Iris pigment epithelial cell (primary cell): ENCODE measurements at regions not wholly inside any gene's neighbourhood (a gene's known extent, or its start where the extent isn't known, plus 50 kb on each side); places are given as distances from the start of the nearest gene placed in this dataset.
"Not testable (repeated sequence)": the region's sequence is repeated elsewhere in the genome, so short reads cannot be mapped to it uniquely, and the experiment has no call there.

Source experiments
- DNase-seq: peaks from one replicate; pipeline ENCODE4 v3.0.0-alpha.2; 2011; ENCODE audit warnings: low read depth

- no peak for DNase-seq
Observed at GRCh38 chrX:1059576-1060561, 152.6 kb downstream of the CRLF2 start.

- DNase-seq: not testable (repeated sequence)
Observed at GRCh38 chrX:1053600-1053999, 158.8 kb downstream of the CRLF2 start.

GRCh38 chrX:1053072-1053471, 159.4 kb downstream of the CRLF2 start:
- DNase-seq: no peak

- no peak for DNase-seq
Observed at GRCh38 chrX:1052021-1052420, 160.4 kb downstream of the CRLF2 start.

GRCh38 chrX:1051421-1051820, 161.0 kb downstream of the CRLF2 start:
- no peak for DNase-seq

- no peak for DNase-seq
Observed at GRCh38 chrX:1045680-1046314, 166.7 kb downstream of the CRLF2 start.

- DNase-seq: no peak
Observed at GRCh38 chrX:1041091-1041490, 171.4 kb downstream of the CRLF2 start.

- DNase-seq: not testable (repeated sequence)
Observed at GRCh38 chrX:1035931-1036330, 176.5 kb downstream of the CRLF2 start.

- DNase-seq: no peak
Observed at GRCh38 chrX:1035206-1035605, 177.2 kb downstream of the CRLF2 start.

GRCh38 chrX:1034717-1035116, 177.7 kb downstream of the CRLF2 start:
- DNase-seq: no peak

- DNase-seq: no peak
Observed at GRCh38 chrX:1031521-1032430, 180.7 kb downstream of the CRLF2 start.

GRCh38 chrX:1029494-1029893, 183.0 kb downstream of the CRLF2 start:
- no peak for DNase-seq

- no peak for DNase-seq
Observed at GRCh38 chrX:1027680-1028079, 184.8 kb downstream of the CRLF2 start.

- no peak for DNase-seq
Observed at GRCh38 chrX:1027133-1027532, 185.3 kb downstream of the CRLF2 start.

- DNase-seq: no peak
Observed at GRCh38 chrX:1026263-1027015, 186.0 kb downstream of the CRLF2 start.

GRCh38 chrX:1025413-1025812, 187.0 kb downstream of the CRLF2 start:
- no peak for DNase-seq

GRCh38 chrX:1023676-1024075, 188.8 kb downstream of the CRLF2 start:
- DNase-seq: no peak

GRCh38 chrX:1021314-1021993, 191.0 kb downstream of the CRLF2 start:
- DNase-seq: not testable (repeated sequence)

- DNase-seq: no peak
Observed at GRCh38 chrX:1020634-1021166, 191.7 kb downstream of the CRLF2 start.

GRCh38 chrX:1016926-1017325, 195.5 kb downstream of the CRLF2 start:
- not testable (repeated sequence) for DNase-seq

- DNase-seq: not testable (repeated sequence)
Observed at GRCh38 chrX:1016281-1016680, 196.2 kb downstream of the CRLF2 start.
